Parathyroid adenoma (tissue), 2 donors: ENCODE measurements at regions not wholly inside any gene's neighbourhood (a gene's known extent, or its start where the extent isn't known, plus 50 kb on each side); places are given as distances from the start of the nearest gene placed in this dataset.

Experiments used
- H2AFZ ChIP-seq: fragments of 300-600 bp; sonication (generic); one replicate; pipeline ENCODE4 v1.7.0; 2017; ENCODE audit warnings: antibody characterized with exemption, mild to moderate bottlenecking
- H3K27ac ChIP-seq: fragments of 300-600 bp; sonication (generic); one replicate; pipeline ENCODE4 v1.7.0; 2017
- H3K27me3 ChIP-seq: fragments of 300-600 bp; sonication (generic); one replicate; pipeline ENCODE4 v1.7.0; 2017; ENCODE audit warnings: low read length; ENCODE audit not compliant: control insufficient read depth, insufficient read depth
- H3K36me3 ChIP-seq: fragments of 300-600 bp; sonication (generic); one replicate; pipeline ENCODE4 v1.7.0; 2017; ENCODE audit warnings: low read length; ENCODE audit not compliant: control insufficient read depth, insufficient read depth
- H3K4me1 ChIP-seq: fragments of 300-600 bp; sonication (generic); one replicate; pipeline ENCODE4 v1.7.0; 2017; ENCODE audit warnings: control low read depth
- H3K4me2 ChIP-seq: fragments of 300-600 bp; sonication (generic); one replicate; pipeline ENCODE4 v1.7.0; 2017; ENCODE audit warnings: low read length
- H3K4me3 ChIP-seq: fragments of 300-600 bp; sonication (generic); one replicate; pipeline ENCODE4 v1.7.0; 2017; ENCODE audit warnings: low read depth, low read length
- H3K79me2 ChIP-seq: fragments of 300-600 bp; sonication (generic); one replicate; pipeline ENCODE4 v1.7.0; 2017; ENCODE audit warnings: control low read depth
- H3K9ac ChIP-seq: fragments of 300-600 bp; sonication (generic); one replicate; pipeline ENCODE4 v1.7.0; 2017; ENCODE audit warnings: mild to moderate bottlenecking
- H3K9me3 ChIP-seq: fragments of 300-600 bp; sonication (generic); one replicate; pipeline ENCODE4 v1.7.0; 2017; ENCODE audit warnings: low read length; ENCODE audit not compliant: control insufficient read depth
- CTCF ChIP-seq: fragments of 300-600 bp; sonication (generic); IDR thresholded peaks from one replicate; pipeline ENCODE4 v1.7.0; 2017; ENCODE audit warnings: antibody characterized with exemption, mild to moderate bottlenecking
- donor health status: primary hyperparathyroidism.

DNA sequence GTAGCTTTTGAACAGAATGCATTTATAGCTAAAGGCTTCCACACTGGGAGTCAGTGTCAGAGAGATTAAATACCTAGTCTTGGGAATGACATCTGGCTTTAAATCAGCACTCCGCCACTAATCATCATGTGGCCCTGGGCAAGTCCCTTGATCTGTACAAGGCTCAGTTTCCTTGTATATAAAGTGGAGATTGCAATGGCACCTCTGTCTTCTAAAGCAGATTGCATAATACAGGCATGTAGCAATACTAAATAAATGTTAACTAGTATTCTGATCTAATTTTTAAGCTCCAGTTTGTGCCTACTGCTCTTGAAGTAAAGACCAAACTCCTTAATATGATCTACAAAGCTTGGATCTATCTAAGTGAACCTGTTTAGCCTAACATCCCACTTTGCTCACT is 249.4 kb downstream of the PLPP3 start:
- no peaks in the 10 kb centered on the region for H3K9me3 ChIP-seq
- no peak overlapping the region for H3K4me2 ChIP-seq
- no peaks in the 10 kb centered on the region for H3K27me3 ChIP-seq
- H2AFZ ChIP-seq = no peak overlapping the region
- no peaks in the 10 kb centered on the region for H3K4me1 ChIP-seq
- H3K9ac ChIP-seq = no peak overlapping the region
- no peaks in the 10 kb centered on the region for H3K79me2 ChIP-seq
- no peak overlapping the region for H3K4me3 ChIP-seq
- no peak overlapping the region for H3K27ac ChIP-seq
- TF ChIP-seq CTCF = no peak
- H3K36me3 ChIP-seq = no peaks in the 10 kb centered on the region

- H3K9me3 ChIP-seq = no peaks in the 10 kb centered on the region
- no peaks in the 10 kb centered on the region for H3K27me3 ChIP-seq
- H3K36me3 ChIP-seq = no peaks in the 10 kb centered on the region
- H3K4me2 ChIP-seq = no peak overlapping the region
- no peaks in the 10 kb centered on the region for H3K4me1 ChIP-seq
- no peak for TF ChIP-seq CTCF
- H3K4me3 ChIP-seq = no peak overlapping the region
- no peak overlapping the region for H2AFZ ChIP-seq
- no peak overlapping the region for H3K27ac ChIP-seq
- H3K9ac ChIP-seq = no peak overlapping the region
- H3K79me2 ChIP-seq = no peaks in the 10 kb centered on the region
These were observed 252.2 kb downstream of the PLPP3 start for GRCh38 chr1:56327195-56327594.

DNA sequence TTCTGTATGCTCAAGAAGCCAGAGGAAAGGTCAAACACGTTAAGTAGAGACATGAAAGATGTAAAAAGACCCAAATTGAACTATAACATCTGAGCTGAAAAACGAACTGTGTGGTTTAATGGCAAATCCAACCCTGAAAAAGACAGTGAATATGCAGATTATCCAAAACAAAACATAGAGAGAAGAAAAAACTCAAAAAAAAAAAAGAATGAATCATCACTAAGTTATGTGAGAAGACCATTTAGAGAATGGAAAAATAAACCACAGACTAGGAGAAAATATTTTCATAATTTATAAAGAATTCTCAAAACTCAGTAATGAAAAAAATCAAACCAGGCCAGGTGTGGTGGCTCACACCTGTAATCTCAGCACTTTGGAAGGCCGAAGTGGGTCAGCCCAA is 253.3 kb downstream of the PLPP3 start:
- H3K27ac ChIP-seq = no peak overlapping the region
- no peak overlapping the region for H2AFZ ChIP-seq
- no peak overlapping the region for H3K4me3 ChIP-seq
- H3K36me3 ChIP-seq = no peaks in the 10 kb centered on the region
- H3K9ac ChIP-seq = no peak overlapping the region
- no peak overlapping the region for H3K4me2 ChIP-seq
- no peaks in the 10 kb centered on the region for H3K9me3 ChIP-seq
- H3K27me3 ChIP-seq = no peaks in the 10 kb centered on the region
- no peaks in the 10 kb centered on the region for H3K4me1 ChIP-seq
- no peaks in the 10 kb centered on the region for H3K79me2 ChIP-seq
- TF ChIP-seq CTCF = no peak

GRCh38 chr1:56324504-56324903 is 254.9 kb downstream of the PLPP3 start:
- H3K79me2 ChIP-seq = no peaks in the 10 kb centered on the region
- no peaks in the 10 kb centered on the region for H3K27me3 ChIP-seq
- no peak overlapping the region for H2AFZ ChIP-seq
- no peak overlapping the region for H3K27ac ChIP-seq
- TF ChIP-seq CTCF = no peak
- no peaks in the 10 kb centered on the region for H3K4me1 ChIP-seq
- no peaks in the 10 kb centered on the region for H3K36me3 ChIP-seq
- no peaks in the 10 kb centered on the region for H3K9me3 ChIP-seq
- no peak overlapping the region for H3K4me2 ChIP-seq
- no peak overlapping the region for H3K4me3 ChIP-seq
- H3K9ac ChIP-seq = no peak overlapping the region

GRCh38 chr1:56322211-56322610 is 257.2 kb downstream of the PLPP3 start:
- no peak for TF ChIP-seq CTCF
- Histone ChIP-seq H3K79me2 (no peaks in the 10 kb centered on the region), H3K9ac (no peak overlapping the region), H3K4me3 (no peak overlapping the region), H3K36me3 (no peaks in the 10 kb centered on the region), H3K27ac (no peak overlapping the region), H3K4me1 (no peaks in the 10 kb centered on the region), H2AFZ (no peak overlapping the region), H3K9me3 (no peaks in the 10 kb centered on the region), H3K4me2 (no peak overlapping the region), H3K27me3 (no peaks in the 10 kb centered on the region)
